Osteocyte (in vitro differentiated cells): ENCODE measurements at regions not wholly inside any gene's neighbourhood (a gene's known extent, or its start where the extent isn't known, plus 50 kb on each side); places are given as distances from the start of the nearest gene placed in this dataset.

Experiments used
- DNase-seq: peaks from one replicate; pipeline ENCODE4 v3.0.0; 2021; ENCODE audit warnings: mixed read lengths; ENCODE audit not compliant: unreplicated experiment; ENCODE audit errors: extremely low spot score
- H3K27ac Mint-ChIP-seq: one replicate; pipeline ENCODE4 v1.8.0; 2021; ENCODE audit warnings: mild to moderate bottlenecking, mixed read lengths; ENCODE audit not compliant: unreplicated experiment
- H3K27me3 Mint-ChIP-seq: one replicate; pipeline ENCODE4 v1.8.0; 2021; ENCODE audit warnings: mixed read lengths; ENCODE audit not compliant: unreplicated experiment
- H3K36me3 Mint-ChIP-seq: one replicate; pipeline ENCODE4 v1.8.0; 2021; ENCODE audit warnings: mixed read lengths; ENCODE audit not compliant: unreplicated experiment
- H3K4me1 Mint-ChIP-seq: one replicate; pipeline ENCODE4 v1.8.0; 2021; ENCODE audit warnings: mixed read lengths; ENCODE audit not compliant: unreplicated experiment
- H3K4me3 Mint-ChIP-seq: one replicate; pipeline ENCODE4 v1.8.0; 2021; ENCODE audit warnings: mild to moderate bottlenecking, moderate library complexity, mixed read lengths; ENCODE audit not compliant: unreplicated experiment
- H3K9me3 Mint-ChIP-seq: one replicate; pipeline ENCODE4 v1.8.0; 2021; ENCODE audit warnings: mixed read lengths; ENCODE audit not compliant: unreplicated experiment
- CTCF ChIP-seq: fragments of 200-600 bp; sonication (generic); IDR thresholded peaks from 2 replicates; pipeline ENCODE4 v1.5.0; 2021; ENCODE audit warnings: antibody characterized with exemption, mild to moderate bottlenecking, moderate library complexity

DNA sequence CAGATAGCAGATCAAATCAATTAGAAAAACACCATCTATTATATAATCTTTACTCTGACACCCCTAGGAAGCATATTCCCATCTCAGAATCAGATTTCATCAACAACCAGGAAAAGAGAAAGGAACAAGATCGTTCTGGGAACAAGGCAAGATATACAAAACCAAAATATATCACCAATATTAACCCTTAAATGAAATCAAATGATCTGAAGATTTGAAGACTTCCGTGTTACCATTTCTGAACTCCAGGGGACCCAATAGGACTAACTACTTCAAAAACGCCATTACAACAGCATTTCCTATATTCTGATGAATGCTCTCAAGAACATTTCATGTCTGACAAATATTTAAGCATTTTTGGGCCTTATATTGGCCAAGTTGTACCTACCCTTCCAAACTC is 624.2 kb upstream of the ZFHX3 start:
- no peak overlapping the region for H3K4me3 Mint-ChIP-seq
- H3K9me3 Mint-ChIP-seq = no peaks in the 10 kb centered on the region
- no peaks in the 10 kb centered on the region for H3K36me3 Mint-ChIP-seq
- no peak for DNase-seq
- H3K27me3 Mint-ChIP-seq = peaks cover 10% of the 10 kb centered on the region
- no peak for TF ChIP-seq CTCF
- no peaks in the 10 kb centered on the region for H3K4me1 Mint-ChIP-seq
- no peak overlapping the region for H3K27ac Mint-ChIP-seq

GRCh38 chr16:73670836-73671820 is 623.2 kb upstream of the ZFHX3 start:
- TF ChIP-seq CTCF = no peak
- H3K4me1 Mint-ChIP-seq = no peaks in the 10 kb centered on the region
- H3K9me3 Mint-ChIP-seq = no peaks in the 10 kb centered on the region
- H3K4me3 Mint-ChIP-seq = no peak overlapping the region
- H3K27ac Mint-ChIP-seq = no peak overlapping the region
- no peaks in the 10 kb centered on the region for H3K36me3 Mint-ChIP-seq
- H3K27me3 Mint-ChIP-seq = peaks cover 10% of the 10 kb centered on the region
- no peak for DNase-seq

DNA sequence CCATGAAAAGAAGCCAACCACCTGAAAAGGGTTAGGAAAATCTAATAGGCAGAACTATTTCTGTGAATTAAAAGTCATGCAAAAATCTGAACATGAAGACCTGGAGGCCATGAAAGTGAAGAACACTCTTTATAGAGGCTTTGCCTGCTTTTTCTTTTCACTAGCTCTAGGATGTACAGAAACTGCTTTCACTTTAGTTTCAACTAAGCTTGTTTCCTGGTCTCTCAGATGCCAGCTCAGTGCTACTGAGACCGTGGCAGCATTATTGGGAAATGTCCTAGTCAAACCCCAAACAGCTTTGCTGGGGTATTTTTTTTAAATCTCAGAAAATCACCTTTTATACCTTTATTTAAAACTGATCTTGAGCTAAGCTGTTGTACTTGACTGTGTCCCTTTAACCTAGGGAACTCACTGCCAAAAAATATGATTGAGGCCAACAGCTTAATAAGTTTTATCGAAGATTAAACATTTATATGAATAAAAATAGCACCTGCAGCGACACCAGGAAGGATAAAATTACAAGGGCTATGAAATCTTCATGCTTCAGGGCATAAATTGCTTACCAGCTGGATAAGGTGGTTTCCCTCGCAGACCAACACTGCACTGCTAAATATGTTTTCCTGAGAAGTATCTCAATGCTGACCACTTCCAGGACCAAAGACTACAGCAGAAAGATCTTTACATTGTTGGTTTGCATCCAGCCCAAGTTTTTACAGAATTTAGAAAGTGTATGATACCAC is 621.8 kb upstream of the ZFHX3 start:
- no peak overlapping the region for H3K4me3 Mint-ChIP-seq
- DNase-seq = no peak
- H3K27me3 Mint-ChIP-seq = peaks cover 10% of the 10 kb centered on the region
- no peak overlapping the region for H3K27ac Mint-ChIP-seq
- no peaks in the 10 kb centered on the region for H3K36me3 Mint-ChIP-seq
- no peaks in the 10 kb centered on the region for H3K9me3 Mint-ChIP-seq
- no peak for TF ChIP-seq CTCF
- no peaks in the 10 kb centered on the region for H3K4me1 Mint-ChIP-seq

DNA sequence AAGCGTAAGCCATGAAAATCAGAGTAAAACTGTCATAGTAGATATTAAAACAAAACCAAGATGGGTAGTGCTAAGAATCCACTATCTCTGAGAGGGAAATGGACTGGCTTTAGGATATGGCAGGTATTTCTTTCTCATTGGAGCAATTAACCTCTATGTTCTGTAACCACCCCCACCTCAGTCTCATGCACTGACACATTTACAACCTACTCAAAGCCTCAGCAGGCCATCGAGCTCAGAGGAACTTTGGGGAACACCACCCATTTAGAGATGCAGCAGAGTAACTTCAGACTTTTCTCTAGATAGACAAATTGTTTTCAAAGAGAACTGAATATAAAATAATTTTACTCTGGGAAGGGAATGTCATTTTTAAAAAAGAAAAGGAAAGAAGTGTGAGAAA is 615.8 kb upstream of the ZFHX3 start:
- peaks cover 3% of the 10 kb centered on the region for H3K27me3 Mint-ChIP-seq
- no peak for DNase-seq
- no peaks in the 10 kb centered on the region for H3K4me1 Mint-ChIP-seq
- H3K9me3 Mint-ChIP-seq = no peaks in the 10 kb centered on the region
- H3K4me3 Mint-ChIP-seq = no peak overlapping the region
- TF ChIP-seq CTCF = no peak
- no peak overlapping the region for H3K27ac Mint-ChIP-seq
- no peaks in the 10 kb centered on the region for H3K36me3 Mint-ChIP-seq

GRCh38 chr16:73636196-73636595 is 588.3 kb upstream of the ZFHX3 start:
- no peaks in the 10 kb centered on the region for H3K36me3 Mint-ChIP-seq
- H3K27ac Mint-ChIP-seq = no peak overlapping the region
- H3K4me1 Mint-ChIP-seq = no peaks in the 10 kb centered on the region
- H3K27me3 Mint-ChIP-seq = no peaks in the 10 kb centered on the region
- no peak for TF ChIP-seq CTCF
- no peak overlapping the region for H3K4me3 Mint-ChIP-seq
- H3K9me3 Mint-ChIP-seq = peaks cover 10% of the 10 kb centered on the region
- DNase-seq = no peak
